ENCODE measurements at regions not wholly inside any gene's neighbourhood (a gene's known extent, or its start where the extent isn't known, plus 50 kb on each side); places are given as distances from the start of the nearest gene placed in this dataset.

GRCh38 chr10:124204726-124205125, 111.3 kb upstream of the CHST15 start:
- Histone ChIP-seq H4K20me1 (ENCODE audit: low read depth) (no peaks in the 10 kb centered on the region), H3K36me3 (no peaks in the 10 kb centered on the region), H3K27ac (no peak overlapping the region), H2AFZ (replicated peaks) (no peak overlapping the region), H3K4me2 (no peak overlapping the region), H3K9me3 (ENCODE audit: low read depth) (no peaks in the 10 kb centered on the region), H3K27me3 (no peaks in the 10 kb centered on the region), H3K9ac (no peak overlapping the region), H3K4me1 (no peaks in the 10 kb centered on the region), H3F3A (ENCODE audit: low read depth) (no peaks in the 10 kb centered on the region), H3K4me3 (no peak overlapping the region), H3K79me2 (ENCODE audit: low read depth) (no peaks in the 10 kb centered on the region)
- H3K4me1 Mint-ChIP-seq, result peaks cover 8% of the 10 kb centered on the region
- no peaks in the 10 kb centered on the region for H3K36me3 Mint-ChIP-seq
- H3K9me3 Mint-ChIP-seq, result peaks cover 16% of the 10 kb centered on the region
- H3K4me3 Mint-ChIP-seq, result no peak overlapping the region
- H3K27ac Mint-ChIP-seq, result no peak overlapping the region
- peaks cover 3% of the 10 kb centered on the region for H3K27me3 Mint-ChIP-seq (ENCODE audit: insufficient read depth, low read depth)
- DNase-seq (ENCODE audit: low spot score), result no peak
- TF ChIP-seq EZH2 (IDR thresholded peaks at IDR 0.05) (no peak), CTCF (IDR thresholded peaks at IDR 0.05) (no peak), EZH2phosphoT487 (IDR thresholded peaks at IDR 0.05) (no peak)

GRCh38 chr10:124200011-124200410, 106.6 kb upstream of the CHST15 start:
- Mint-ChIP-seq H3K36me3 (no peaks in the 10 kb centered on the region), H3K27me3 (ENCODE audit: insufficient read depth, low read depth) (peaks cover 8% of the 10 kb centered on the region), H3K4me3 (no peak overlapping the region), H3K9me3 (peaks cover 3% of the 10 kb centered on the region), H3K4me1 (peaks cover 31% of the 10 kb centered on the region), H3K27ac (no peak overlapping the region)
- Histone ChIP-seq H4K20me1 (ENCODE audit: low read depth) (no peaks in the 10 kb centered on the region), H3K4me1 (peaks cover 8% of the 10 kb centered on the region), H3K4me2 (no peak overlapping the region), H3K9me3 (ENCODE audit: low read depth) (no peaks in the 10 kb centered on the region), H3K27me3 (no peaks in the 10 kb centered on the region), H3K36me3 (no peaks in the 10 kb centered on the region), H3F3A (ENCODE audit: low read depth) (no peaks in the 10 kb centered on the region), H2AFZ (replicated peaks) (no peak overlapping the region), H3K4me3 (no peak overlapping the region), H3K79me2 (ENCODE audit: low read depth) (no peaks in the 10 kb centered on the region), H3K9ac (no peak overlapping the region), H3K27ac (no peak overlapping the region)
- TF ChIP-seq CTCF (IDR thresholded peaks at IDR 0.05) (no peak), EZH2phosphoT487 (IDR thresholded peaks at IDR 0.05) (no peak), EZH2 (IDR thresholded peaks at IDR 0.05) (no peak)
- no peak for DNase-seq (ENCODE audit: low spot score)

GRCh38 chr10:124198871-124199270, 105.5 kb upstream of the CHST15 start:
- Histone ChIP-seq H3K36me3 (no peaks in the 10 kb centered on the region), H3K9ac (no peak overlapping the region), H3K27ac (no peak overlapping the region), H3F3A (ENCODE audit: low read depth) (no peaks in the 10 kb centered on the region), H3K4me2 (no peak overlapping the region), H3K9me3 (ENCODE audit: low read depth) (no peaks in the 10 kb centered on the region), H3K4me1 (peaks cover 8% of the 10 kb centered on the region), H3K79me2 (ENCODE audit: low read depth) (no peaks in the 10 kb centered on the region), H3K4me3 (no peak overlapping the region), H4K20me1 (ENCODE audit: low read depth) (no peaks in the 10 kb centered on the region), H3K27me3 (no peaks in the 10 kb centered on the region), H2AFZ (replicated peaks) (no peak overlapping the region)
- H3K9me3 Mint-ChIP-seq, result peaks cover 3% of the 10 kb centered on the region
- H3K27ac Mint-ChIP-seq, result no peak overlapping the region
- TF ChIP-seq EZH2phosphoT487 (IDR thresholded peaks at IDR 0.05) (no peak), CTCF (IDR thresholded peaks at IDR 0.05) (no peak), EZH2 (IDR thresholded peaks at IDR 0.05) (no peak)
- H3K4me1 Mint-ChIP-seq, result peaks cover 23% of the 10 kb centered on the region
- H3K27me3 Mint-ChIP-seq (ENCODE audit: insufficient read depth, low read depth), result peaks cover 8% of the 10 kb centered on the region
- H3K4me3 Mint-ChIP-seq, result no peak overlapping the region
- no peak for DNase-seq (ENCODE audit: low spot score)
- no peaks in the 10 kb centered on the region for H3K36me3 Mint-ChIP-seq
